HG03520 (cell line): ENCODE measurements at regions not wholly inside any gene's neighbourhood (a gene's known extent, or its start where the extent isn't known, plus 50 kb on each side); places are given as distances from the start of the nearest gene placed in this dataset.
"Not testable (repeated sequence)": the region's sequence is repeated elsewhere in the genome, so short reads cannot be mapped to it uniquely, and the experiment has no call there.

ENCODE experiments used
- ATAC-seq: cut with Tn5 transposase; IDR thresholded peaks from one replicate; pipeline ENCODE4 v1.9.1; 2021; ENCODE audit warnings: mild to moderate bottlenecking, moderate library complexity; ENCODE audit not compliant: unreplicated experiment

- ATAC-seq: not testable (repeated sequence)
Measured at GRCh38 chr15:38852188-38852587, 287.6 kb upstream of the RASGRP1 start.

GRCh38 chr15:38853608-38854007, 289.0 kb upstream of the RASGRP1 start:
- ATAC-seq: no peak

GRCh38 chr15:38854506-38854905, 289.9 kb upstream of the RASGRP1 start:
- ATAC-seq: no peak

GRCh38 chr15:38857814-38858213, 293.2 kb upstream of the RASGRP1 start:
- ATAC-seq: no peak

- ATAC-seq: no peak
Measured at GRCh38 chr15:38859574-38859973, 295.0 kb upstream of the RASGRP1 start.

GRCh38 chr15:38860253-38860652, 295.6 kb upstream of the RASGRP1 start:
- no peak for ATAC-seq

- ATAC-seq: no peak
Measured at GRCh38 chr15:38860674-38861073, 296.1 kb upstream of the RASGRP1 start.

- ATAC-seq: no peak
Measured at GRCh38 chr15:38861108-38861507, 296.5 kb upstream of the RASGRP1 start.

GRCh38 chr15:38862099-38862498, 297.5 kb upstream of the RASGRP1 start:
- no peak for ATAC-seq

GRCh38 chr15:38863381-38863780, 298.8 kb upstream of the RASGRP1 start:
- ATAC-seq: no peak

GRCh38 chr15:38864122-38864521, 299.5 kb upstream of the RASGRP1 start:
- ATAC-seq: no peak

GRCh38 chr15:38864827-38865581, 300.4 kb upstream of the RASGRP1 start:
- ATAC-seq: no peak

GRCh38 chr15:38867556-38867955, 302.9 kb upstream of the RASGRP1 start:
- ATAC-seq: no peak

GRCh38 chr15:38868326-38869114, 303.9 kb upstream of the RASGRP1 start:
- no peak for ATAC-seq

GRCh38 chr15:38871638-38872037, 307.0 kb upstream of the RASGRP1 start:
- ATAC-seq: no peak

- ATAC-seq: no peak
Measured at GRCh38 chr15:38872732-38873131, 308.1 kb upstream of the RASGRP1 start.

GRCh38 chr15:38873158-38873557, 308.5 kb upstream of the RASGRP1 start:
- no peak for ATAC-seq

GRCh38 chr15:38874464-38874863, 309.9 kb upstream of the RASGRP1 start:
- ATAC-seq: no peak

- ATAC-seq: no peak
Measured at GRCh38 chr15:38876211-38876610, 311.6 kb upstream of the RASGRP1 start.

- ATAC-seq: no peak
Measured at GRCh38 chr15:38876621-38877020, 312.0 kb upstream of the RASGRP1 start.

GRCh38 chr15:38877471-38877870, 312.9 kb upstream of the RASGRP1 start:
- ATAC-seq: no peak

GRCh38 chr15:38878026-38878425, 313.4 kb upstream of the RASGRP1 start:
- ATAC-seq: no peak
